Body of pancreas (tissue), 4 donors: ENCODE measurements at regions not wholly inside any gene's neighbourhood (a gene's known extent, or its start where the extent isn't known, plus 50 kb on each side); places are given as distances from the start of the nearest gene placed in this dataset.

Experiments used
- CTCF ChIP-seq, 7 experiments: fragments of 450-650 bp in 4 of 7; fragments of 200-600 bp in 3 of 7; sonication (generic) in 3 of 7; IDR thresholded peaks; one replicate each; pipeline ENCODE4 v1.5.1; 2016 to 2019; ENCODE audit warnings: antibody characterized with exemption in 7 of 7
- POLR2A ChIP-seq, 3 donors: fragments of 450-650 bp; IDR thresholded peaks; one replicate each; pipeline ENCODE4 v1.6.1; 2016; ENCODE audit warnings: antibody characterized with exemption in 3 of 3, mild to moderate bottlenecking in 2 of 3

DNA sequence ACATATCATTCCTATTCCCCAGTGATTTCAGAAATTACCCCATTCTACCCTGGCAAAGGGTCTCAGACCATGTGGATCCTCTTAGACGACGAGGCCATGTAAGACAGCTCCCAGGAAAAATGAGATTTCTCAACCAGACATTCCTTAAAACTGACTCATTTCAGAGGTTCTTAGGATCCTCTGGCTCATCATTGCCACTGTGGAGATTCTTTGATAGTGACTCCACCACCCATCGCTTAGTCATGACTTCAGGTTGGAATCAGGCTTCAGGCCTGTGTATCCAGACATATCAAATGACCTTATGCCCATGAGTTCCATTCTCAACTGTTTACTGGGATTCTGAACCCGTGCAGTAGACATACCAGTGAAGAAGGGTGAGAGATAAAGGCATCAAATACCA lies 245.6 kb upstream of the TCF4 start:
- TF ChIP-seq CTCF (IDR thresholded peaks at IDR 0.05) (no peak), POLR2A (IDR thresholded peaks at IDR 0.05) (no peak)
